ENCODE measurements at regions not wholly inside any gene's neighbourhood (a gene's known extent, or its start where the extent isn't known, plus 50 kb on each side); places are given as distances from the start of the nearest gene placed in this dataset.

GRCh38 chr6:21891080-21891479 is 297.5 kb downstream of the SOX4 start:
- H3K27ac ChIP-seq = no peak overlapping the region
- DNase-seq = no peak
- H3K27me3 ChIP-seq = no peaks in the 10 kb centered on the region
- intact Hi-C loops (cut with DNase I; ENCODE audit: low total_unique reads) = no loop called here
- H3K36me3 ChIP-seq = no peaks in the 10 kb centered on the region
- no peaks in the 10 kb centered on the region for H3K9me3 ChIP-seq
- peaks cover 0 to 29% (median 17%) of the 10 kb centered on the region in 4 donors for H3K4me1 ChIP-seq
- H3K4me3 ChIP-seq = no peak overlapping the region
- TF ChIP-seq CTCF (IDR thresholded peaks at IDR 0.05) = no peak

- no peak for TF ChIP-seq CTCF (IDR thresholded peaks at IDR 0.05)
- Histone ChIP-seq H3K27me3 (no peaks in the 10 kb centered on the region), H3K9me3 (no peaks in the 10 kb centered on the region), H3K4me3 (no peak overlapping the region), H3K4me1 (peaks cover 0 to 3% (median 0%) of the 10 kb centered on the region in 4 donors), H3K27ac (no peak overlapping the region), H3K36me3 (no peaks in the 10 kb centered on the region)
- intact Hi-C loops (cut with DNase I; ENCODE audit: low total_unique reads) = no loop called here
- no peak for DNase-seq
These were observed 300.2 kb downstream of the SOX4 start for GRCh38 chr6:21893793-21894192.

GRCh38 chr6:21895555-21895954 is 302.0 kb downstream of the SOX4 start:
- TF ChIP-seq CTCF (IDR thresholded peaks at IDR 0.05) = no peak
- Histone ChIP-seq H3K36me3 (no peaks in the 10 kb centered on the region), H3K27ac (no peak overlapping the region), H3K4me1 (no peaks in the 10 kb centered on the region), H3K27me3 (no peaks in the 10 kb centered on the region), H3K9me3 (no peaks in the 10 kb centered on the region), H3K4me3 (no peak overlapping the region)
- intact Hi-C loops (cut with DNase I; ENCODE audit: low total_unique reads) = no loop called here
- no peak for DNase-seq

GRCh38 chr6:21898107-21898796 is 304.7 kb downstream of the SOX4 start:
- DNase-seq = no peak
- H3K27ac ChIP-seq = no peak overlapping the region
- no peak for TF ChIP-seq CTCF (IDR thresholded peaks at IDR 0.05)
- no peaks in the 10 kb centered on the region for H3K27me3 ChIP-seq
- intact Hi-C loops (cut with DNase I; ENCODE audit: low total_unique reads) = no loop called here
- H3K9me3 ChIP-seq = no peaks in the 10 kb centered on the region
- no peaks in the 10 kb centered on the region for H3K36me3 ChIP-seq
- H3K4me3 ChIP-seq = no peak overlapping the region
- H3K4me1 ChIP-seq = no peaks in the 10 kb centered on the region

GRCh38 chr6:21899708-21900107 is 306.2 kb downstream of the SOX4 start:
- TF ChIP-seq CTCF (IDR thresholded peaks at IDR 0.05) = no peak
- Histone ChIP-seq H3K4me1 (no peaks in the 10 kb centered on the region), H3K27ac (no peak overlapping the region), H3K36me3 (no peaks in the 10 kb centered on the region), H3K4me3 (no peak overlapping the region), H3K27me3 (no peaks in the 10 kb centered on the region), H3K9me3 (no peaks in the 10 kb centered on the region)
- DNase-seq = no peak
- intact Hi-C loops (cut with DNase I; ENCODE audit: low total_unique reads) = no loop called here

GRCh38 chr6:21900730-21901129 is 307.2 kb downstream of the SOX4 start:
- intact Hi-C loops (cut with DNase I; ENCODE audit: low total_unique reads) = no loop called here

More at GRCh38 chr6:21900730-21901129, 307.2 kb downstream of the SOX4 start:
- no peak overlapping the region for H3K27ac ChIP-seq
- H3K4me3 ChIP-seq = no peak overlapping the region
- no peak for DNase-seq
- no peaks in the 10 kb centered on the region for H3K36me3 ChIP-seq
- no peaks in the 10 kb centered on the region for H3K4me1 ChIP-seq
- H3K27me3 ChIP-seq = no peaks in the 10 kb centered on the region
- H3K9me3 ChIP-seq = no peaks in the 10 kb centered on the region
- TF ChIP-seq CTCF (IDR thresholded peaks at IDR 0.05) = no peak
